Activated T-cell treated with anti-CD3 and anti-CD28 coated beads for 4 hours (primary cell): ENCODE measurements at regions not wholly inside any gene's neighbourhood (a gene's known extent, or its start where the extent isn't known, plus 50 kb on each side); places are given as distances from the start of the nearest gene placed in this dataset.
"Not testable (repeated sequence)": the region's sequence is repeated elsewhere in the genome, so short reads cannot be mapped to it uniquely, and the experiment has no call there.

Source experiments
- DNase-seq: peaks from one replicate; pipeline ENCODE4 v3.0.0-alpha.2; 2020

GRCh38 chr22:22759889-22760546, 115.6 kb downstream of the GGTLC2 start:
- no peak for DNase-seq

GRCh38 chr22:22761606-22761962, 117.2 kb downstream of the GGTLC2 start:
- DNase-seq, result no peak

DNA sequence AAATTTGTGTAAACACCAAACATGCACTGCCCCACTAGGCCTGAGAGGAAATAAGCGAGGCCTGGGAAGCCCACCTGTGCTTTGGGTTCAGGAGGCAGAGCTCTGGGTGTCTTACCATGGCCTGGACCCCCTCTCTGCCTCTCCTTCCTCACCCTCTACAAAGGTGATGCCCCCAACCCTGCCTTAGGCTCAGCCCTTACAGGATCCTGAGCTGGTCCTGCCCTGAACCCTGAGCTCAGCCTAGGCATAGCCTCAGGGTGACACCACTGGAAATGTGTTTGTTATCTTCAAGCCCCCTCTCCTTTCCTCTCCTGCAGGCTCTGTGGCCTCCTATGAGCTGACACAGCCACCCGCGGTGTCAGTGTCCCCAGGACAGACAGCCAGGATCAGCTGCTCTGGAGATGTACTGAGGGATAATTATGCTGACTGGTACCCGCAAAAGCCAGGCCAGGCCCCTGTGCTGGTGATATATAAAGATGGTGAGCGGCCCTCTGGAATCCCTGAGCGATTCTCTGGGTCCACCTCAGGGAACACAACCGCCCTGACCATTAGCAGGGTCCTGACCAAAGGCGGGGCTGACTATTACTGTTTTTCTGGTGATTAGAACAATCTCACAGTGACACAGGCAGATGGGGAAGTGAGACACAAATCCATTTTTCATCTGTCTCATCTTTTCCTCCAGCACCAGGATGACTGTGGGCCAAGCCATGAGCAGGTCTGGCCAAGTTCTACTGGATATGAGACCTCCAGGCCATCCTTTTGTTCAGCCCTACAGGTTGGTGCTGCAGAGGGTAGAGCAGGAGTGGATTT, 117.8 kb downstream of the GGTLC2 start:
- DNase-seq, result no peak

- DNase-seq, result no peak
Observed at GRCh38 chr22:22763512-22763911, 119.1 kb downstream of the GGTLC2 start.

GRCh38 chr22:22764085-22764484, 119.7 kb downstream of the GGTLC2 start:
- no peak for DNase-seq

GRCh38 chr22:22767876-22768602, 119.6 kb upstream of the IGLL5 start:
- no peak for DNase-seq

- no peak for DNase-seq
Observed at GRCh38 chr22:22768885-22769284, 118.7 kb upstream of the IGLL5 start.

DNA sequence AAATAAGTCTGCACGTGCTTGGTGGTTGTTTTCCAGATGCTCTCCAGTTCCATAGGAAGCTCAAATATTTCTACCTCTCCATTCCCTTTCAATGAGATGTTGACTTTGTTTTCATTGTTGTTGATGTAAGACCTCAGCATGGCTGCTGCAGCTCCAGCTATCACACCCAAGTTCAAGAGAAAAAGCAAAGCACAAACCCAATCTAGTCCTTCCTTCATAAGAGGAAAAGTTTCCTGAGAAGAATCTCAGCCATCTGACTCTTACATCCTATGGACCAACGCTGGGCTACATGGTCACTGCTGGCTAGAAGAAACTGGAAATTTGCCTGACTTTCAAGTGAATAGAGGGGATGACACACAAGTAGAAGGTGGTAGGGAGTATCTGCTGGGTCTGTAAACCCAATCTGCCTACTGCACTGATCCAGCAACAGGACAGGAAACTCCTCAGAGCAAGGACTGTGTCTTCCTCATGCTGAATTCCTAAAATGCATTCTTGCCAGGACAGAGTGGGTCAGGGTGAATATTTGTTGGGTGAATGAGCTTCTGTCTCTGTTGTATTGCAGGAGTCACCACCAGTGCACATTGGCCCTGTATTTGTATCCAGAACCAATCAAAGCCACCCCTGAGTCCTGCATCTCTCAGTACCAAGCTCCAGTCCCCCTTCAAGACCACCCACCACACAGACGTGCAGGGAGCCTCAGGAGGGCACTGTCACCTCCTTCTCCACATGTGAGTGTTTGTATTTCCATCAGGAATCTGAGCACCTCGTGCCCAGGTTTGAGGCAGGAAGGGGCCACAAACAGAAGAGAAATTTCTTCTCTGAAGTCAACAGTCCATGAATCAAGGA, 118.0 kb upstream of the IGLL5 start:
- no peak for DNase-seq

GRCh38 chr22:22770280-22770871, 117.2 kb upstream of the IGLL5 start:
- DNase-seq, result peak; percentile 25

DNA sequence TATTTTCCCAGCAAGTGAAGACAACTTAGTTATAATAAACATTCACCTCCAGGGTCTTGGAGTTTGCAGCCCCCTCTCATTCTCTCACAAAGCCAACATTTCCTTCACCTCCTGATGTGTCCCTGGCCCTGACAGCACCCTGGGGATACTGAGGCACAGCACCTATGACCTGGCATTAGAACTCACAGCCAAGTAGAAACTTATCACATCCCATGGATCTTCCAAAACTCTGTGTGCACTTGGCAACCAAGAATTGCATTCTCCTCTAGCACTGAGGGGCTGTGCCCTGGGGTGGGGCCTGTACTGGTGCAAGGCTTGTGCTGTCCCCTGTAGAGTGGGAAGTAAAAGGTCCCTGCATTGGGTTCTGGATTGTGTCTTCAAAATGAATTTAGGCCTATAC, 116.7 kb upstream of the IGLL5 start:
- no peak for DNase-seq

DNA sequence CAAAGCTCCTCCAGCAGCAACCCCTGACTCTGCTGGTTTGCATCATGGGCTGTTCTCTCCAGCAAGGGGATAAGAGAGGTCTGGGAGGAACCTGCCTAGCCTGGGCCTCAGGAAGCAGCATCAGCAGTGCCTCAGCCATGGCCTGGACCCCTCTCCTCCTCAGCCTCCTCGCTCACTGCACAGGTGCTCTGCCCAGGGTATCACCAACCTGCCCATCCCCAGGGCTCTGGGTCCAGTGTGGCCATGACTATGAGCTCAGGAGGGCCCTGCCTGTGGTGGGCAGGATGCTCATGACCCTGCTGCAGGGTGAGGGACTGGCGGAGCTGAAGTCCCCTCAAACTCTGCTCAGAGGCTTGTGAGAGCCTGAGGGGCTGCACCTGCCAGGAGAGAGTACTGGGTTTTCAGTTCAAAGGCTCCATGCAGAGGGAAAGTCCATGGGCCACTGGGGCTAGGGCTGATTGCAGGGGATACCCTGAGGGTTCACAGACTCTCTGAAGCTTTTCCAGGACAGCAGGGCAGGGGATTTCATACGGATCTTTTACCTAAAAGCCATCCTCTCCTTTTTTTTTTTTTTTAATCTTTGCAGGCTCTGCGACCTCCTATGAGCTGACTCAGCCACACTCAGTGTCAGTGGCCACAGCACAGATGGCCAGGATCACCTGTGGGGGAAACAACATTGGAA, 115.8 kb upstream of the IGLL5 start:
- DNase-seq, result no peak

- no peak for DNase-seq
Observed at GRCh38 chr22:22772396-22772795, 115.2 kb upstream of the IGLL5 start.

DNA sequence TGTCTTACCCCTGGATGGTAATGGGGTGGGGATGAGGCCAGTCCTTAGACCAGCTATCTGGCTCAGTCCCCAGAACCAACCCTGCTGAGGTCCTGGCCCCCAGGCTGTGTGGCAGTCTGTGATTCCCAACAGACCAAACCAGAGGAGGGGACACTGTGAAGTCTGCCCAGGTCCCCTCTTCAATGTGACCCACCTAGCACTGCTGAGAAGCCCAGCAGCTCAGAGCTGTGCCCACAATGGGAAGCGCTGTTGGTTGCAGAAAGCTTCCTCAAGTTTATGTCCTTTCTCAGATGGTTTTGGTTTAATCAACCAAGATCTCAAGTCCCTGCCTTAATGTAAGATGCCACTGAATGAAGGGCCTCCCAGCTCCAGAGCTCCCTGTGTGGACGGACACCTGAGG, 114.7 kb upstream of the IGLL5 start:
- no peak for DNase-seq

- no peak for DNase-seq
Observed at GRCh38 chr22:22773427-22773826, 114.2 kb upstream of the IGLL5 start.

DNA sequence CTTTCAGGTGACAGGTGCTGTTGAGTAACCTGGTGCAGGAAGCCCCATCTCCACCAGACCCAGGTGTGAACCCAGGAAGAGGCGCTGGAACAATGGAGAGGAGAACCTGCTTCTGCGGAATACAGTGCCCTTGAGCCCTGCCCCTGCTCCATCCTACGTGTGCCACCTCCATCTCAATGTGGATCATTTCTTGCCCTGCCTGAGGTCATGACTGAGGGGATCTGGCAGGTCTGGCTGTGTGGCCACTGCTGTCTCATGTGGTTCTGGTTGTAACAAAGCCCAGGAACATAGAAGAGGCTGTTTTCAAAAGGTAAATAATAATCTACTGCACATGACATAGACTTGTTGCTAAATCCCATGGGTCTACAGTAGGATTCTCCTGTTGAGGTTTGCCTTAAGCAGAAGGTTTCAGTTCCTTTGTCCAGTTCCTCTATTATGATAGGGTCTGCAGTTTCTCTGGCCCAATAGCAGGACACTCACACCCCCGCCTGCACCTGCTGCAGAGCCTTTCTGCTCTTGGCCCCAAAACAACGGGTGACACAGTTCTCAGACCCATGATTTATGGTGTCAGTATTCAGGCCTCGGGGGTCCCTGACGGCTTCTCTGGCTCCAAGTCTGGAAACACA, 113.5 kb upstream of the IGLL5 start:
- no peak for DNase-seq

DNA sequence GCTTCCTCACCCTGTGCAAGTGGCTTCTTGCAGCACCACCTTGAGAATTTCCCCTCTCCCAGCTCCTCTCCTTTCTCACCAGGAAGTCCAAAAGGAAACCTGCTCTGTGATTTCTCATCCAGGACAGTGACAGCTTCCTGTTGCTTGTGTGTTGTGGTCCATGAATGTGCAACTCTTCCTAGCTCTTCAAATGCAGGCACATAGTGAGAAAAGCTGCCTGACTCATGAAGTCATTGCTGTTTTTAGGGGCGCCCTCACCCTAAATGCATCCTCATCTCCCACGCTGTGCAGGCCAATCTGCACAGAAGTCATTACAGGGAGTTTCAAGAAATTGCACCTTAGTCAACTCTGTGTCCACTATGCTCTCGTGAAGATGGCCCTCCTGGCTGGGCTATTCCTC, 112.9 kb upstream of the IGLL5 start:
- not testable (repeated sequence) for DNase-seq

DNA sequence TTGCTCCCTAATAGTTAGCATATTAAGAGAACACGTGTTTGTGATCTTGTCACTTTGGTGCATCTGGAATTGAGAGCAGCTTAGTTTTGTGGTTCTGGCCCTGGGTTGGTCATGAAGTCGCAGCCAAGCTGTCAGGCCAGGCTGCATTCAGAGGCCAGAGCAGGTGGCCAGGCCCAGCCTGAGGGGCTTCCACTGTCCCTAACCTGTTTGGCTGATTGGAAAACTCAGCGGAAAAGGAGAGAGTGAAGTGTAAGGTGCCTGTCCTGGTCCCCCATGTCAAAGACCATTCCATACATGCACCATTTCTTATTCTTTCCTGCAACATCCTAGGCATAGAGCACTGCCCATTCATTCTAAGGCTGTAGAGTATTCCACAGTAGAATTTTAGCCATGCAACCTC, 111.5 kb upstream of the IGLL5 start:
- no peak for DNase-seq

DNA sequence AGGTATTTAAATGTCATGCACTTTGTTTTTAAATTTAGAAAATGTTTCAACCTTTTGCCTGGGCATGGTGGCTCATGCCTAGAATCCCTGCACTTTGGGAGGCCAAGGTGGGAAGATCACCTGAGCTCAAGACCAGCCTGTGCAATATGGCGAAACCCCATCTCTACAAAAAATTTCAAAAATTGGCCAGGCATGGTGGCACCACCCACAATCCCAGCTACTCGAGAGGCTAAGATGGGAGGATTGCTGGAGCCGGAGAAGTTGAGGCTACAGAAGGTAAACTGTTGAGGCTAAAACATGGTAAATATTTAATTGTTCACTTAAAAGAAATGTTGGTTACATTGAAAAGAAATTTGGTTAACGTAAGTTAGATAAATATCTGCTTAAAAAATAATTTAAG, 108.4 kb upstream of the IGLL5 start:
- no peak for DNase-seq

DNA sequence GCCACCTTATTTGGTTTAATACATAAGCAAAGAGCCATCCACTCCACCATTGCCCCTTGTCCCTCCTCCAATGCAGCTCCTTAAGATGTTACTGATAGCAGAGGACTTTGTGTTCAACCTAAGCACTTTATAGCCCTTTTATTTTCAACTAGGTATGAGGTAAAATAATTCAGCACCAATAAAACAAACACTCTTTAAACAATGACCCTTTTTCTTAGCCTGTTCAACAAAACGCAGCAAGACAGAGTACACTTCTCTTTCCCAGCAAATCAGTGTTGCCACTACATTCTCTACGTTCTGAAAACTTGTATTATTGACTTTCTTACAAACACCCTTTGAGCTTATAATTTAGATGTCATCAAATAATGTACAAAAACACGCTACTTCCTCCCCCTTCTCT, 104.0 kb upstream of the IGLL5 start:
- DNase-seq, result no peak

DNA sequence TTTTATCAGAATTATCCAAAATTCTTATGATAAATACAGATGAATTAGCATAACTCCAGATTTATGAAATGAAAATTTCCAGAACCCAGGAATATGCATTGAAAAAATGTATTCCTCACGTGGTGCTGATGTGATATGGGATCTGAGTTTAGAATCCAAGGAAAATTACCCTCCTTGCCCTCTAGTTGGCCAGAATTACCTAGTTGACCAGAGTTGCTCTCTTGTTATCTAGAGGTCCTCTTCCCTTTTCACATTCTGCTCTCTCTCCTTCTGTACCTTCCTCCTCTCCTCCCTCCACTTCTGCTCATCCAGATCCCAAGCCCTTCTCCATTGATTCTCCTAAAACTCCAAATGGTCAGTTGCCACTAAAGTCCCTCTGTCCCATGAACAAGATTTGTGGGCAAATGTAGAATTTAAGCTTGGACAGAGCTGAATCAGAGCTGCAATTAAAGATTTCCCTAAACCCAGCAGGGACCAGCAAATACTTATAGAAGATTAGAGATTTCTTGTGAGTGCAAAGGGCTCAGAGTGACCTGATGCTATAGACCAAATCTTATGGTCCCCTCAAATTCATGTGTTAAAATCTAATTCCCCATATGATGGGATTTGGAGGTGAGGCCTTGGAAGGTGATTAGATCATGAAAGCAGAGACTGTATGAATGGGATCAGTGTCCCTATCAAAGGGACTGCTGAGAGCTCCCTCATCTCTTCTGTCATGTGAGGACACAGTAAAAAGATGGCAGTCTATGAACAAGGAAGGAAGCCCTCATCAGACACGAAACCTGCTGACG, 103.2 kb upstream of the IGLL5 start:
- DNase-seq, result no peak
